ENCODE measurements at regions not wholly inside any gene's neighbourhood (a gene's known extent, or its start where the extent isn't known, plus 50 kb on each side); places are given as distances from the start of the nearest gene placed in this dataset.

DNA sequence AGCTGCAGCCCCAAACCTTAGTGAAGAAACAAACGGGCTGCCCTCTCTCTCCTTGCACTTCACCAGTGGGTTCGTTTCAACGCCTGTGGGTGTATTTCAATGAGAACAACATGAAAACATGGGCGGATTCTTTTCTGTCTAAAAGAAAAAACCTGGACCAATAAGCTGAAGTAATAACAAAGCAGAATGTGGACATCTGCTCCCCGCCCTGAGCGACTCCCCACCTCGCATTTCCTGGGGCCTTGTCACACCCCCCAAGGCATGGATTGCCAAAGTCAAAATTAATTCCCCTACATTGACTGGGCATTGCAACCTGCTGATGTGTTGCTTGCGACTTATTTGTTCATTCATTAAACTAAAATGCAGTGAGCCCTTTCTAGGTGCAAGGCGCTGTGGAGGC, 142.9 kb downstream of the BCOR start:
- H3K9ac ChIP-seq (ENCODE audit: low read length) = no peak overlapping the region
- no peak overlapping the region for H3K4me2 ChIP-seq (ENCODE audit: low read depth, low read length, poor library complexity, severe bottlenecking)
- H3F3A ChIP-seq (ENCODE audit: insufficient read depth) = no peaks in the 10 kb centered on the region
- H3K4me3 ChIP-seq (ENCODE audit: insufficient read depth, low read length, poor library complexity, severe bottlenecking) = no peak overlapping the region
- H3K27me3 ChIP-seq (ENCODE audit: low read length) = no peaks in the 10 kb centered on the region
- H3K9me2 ChIP-seq (replicated peaks; ENCODE audit: insufficient read depth, low read length) = no peaks in the 10 kb centered on the region
- H3K9me3 ChIP-seq (ENCODE audit: insufficient read depth, low read length) = no peaks in the 10 kb centered on the region
- H3K79me2 ChIP-seq (ENCODE audit: insufficient read depth, low read length) = no peaks in the 10 kb centered on the region
- H4K20me1 ChIP-seq (ENCODE audit: low read depth, low read length) = no peaks in the 10 kb centered on the region
- H3K27ac ChIP-seq (ENCODE audit: low read depth, low read length) = no peak overlapping the region
- H2AFZ ChIP-seq (ENCODE audit: low read depth, low read length, severe bottlenecking) = no peak overlapping the region
- H3K36me3 ChIP-seq (ENCODE audit: low read length) = no peaks in the 10 kb centered on the region
- TF ChIP-seq EZH2phosphoT487 (conservative IDR thresholded peaks at IDR 0.05; ENCODE audit: low read length) = no peak
- TF ChIP-seq, protein P1, sequence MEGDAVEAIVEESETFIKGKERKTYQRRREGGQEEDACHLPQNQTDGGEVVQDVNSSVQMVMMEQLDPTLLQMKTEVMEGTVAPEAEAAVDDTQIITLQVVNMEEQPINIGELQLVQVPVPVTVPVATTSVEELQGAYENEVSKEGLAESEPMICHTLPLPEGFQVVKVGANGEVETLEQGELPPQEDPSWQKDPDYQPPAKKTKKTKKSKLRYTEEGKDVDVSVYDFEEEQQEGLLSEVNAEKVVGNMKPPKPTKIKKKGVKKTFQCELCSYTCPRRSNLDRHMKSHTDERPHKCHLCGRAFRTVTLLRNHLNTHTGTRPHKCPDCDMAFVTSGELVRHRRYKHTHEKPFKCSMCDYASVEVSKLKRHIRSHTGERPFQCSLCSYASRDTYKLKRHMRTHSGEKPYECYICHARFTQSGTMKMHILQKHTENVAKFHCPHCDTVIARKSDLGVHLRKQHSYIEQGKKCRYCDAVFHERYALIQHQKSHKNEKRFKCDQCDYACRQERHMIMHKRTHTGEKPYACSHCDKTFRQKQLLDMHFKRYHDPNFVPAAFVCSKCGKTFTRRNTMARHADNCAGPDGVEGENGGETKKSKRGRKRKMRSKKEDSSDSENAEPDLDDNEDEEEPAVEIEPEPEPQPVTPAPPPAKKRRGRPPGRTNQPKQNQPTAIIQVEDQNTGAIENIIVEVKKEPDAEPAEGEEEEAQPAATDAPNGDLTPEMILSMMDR (IDR thresholded peaks at IDR 0.05; ENCODE audit: insufficient read depth, low read length, poor library complexity, severe bottlenecking) = no peak

DNA sequence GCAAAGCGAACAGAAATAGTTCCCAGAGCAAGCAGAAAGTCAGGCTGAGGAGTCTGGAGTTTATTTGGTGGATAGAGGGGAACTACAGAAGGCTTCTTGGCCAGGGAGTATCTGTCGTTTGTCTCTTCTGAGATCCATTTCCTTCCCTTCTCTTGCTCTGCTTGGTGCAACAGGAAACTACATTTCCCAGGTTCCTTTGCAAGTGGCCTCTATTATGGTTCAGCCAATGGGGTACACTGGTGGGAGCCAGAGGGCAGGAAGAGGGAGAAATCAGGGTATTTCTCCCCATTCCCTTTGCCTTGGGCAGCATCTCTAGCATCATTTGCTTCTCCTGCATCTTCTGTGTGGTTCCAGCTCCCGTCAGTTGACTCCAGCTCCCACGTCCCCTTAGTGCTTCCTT, 142.1 kb downstream of the BCOR start:
- H3K4me3 ChIP-seq (ENCODE audit: insufficient read depth, low read length, poor library complexity, severe bottlenecking) = no peak overlapping the region
- H3K4me2 ChIP-seq (ENCODE audit: low read depth, low read length, poor library complexity, severe bottlenecking) = no peak overlapping the region
- no peaks in the 10 kb centered on the region for H3F3A ChIP-seq (ENCODE audit: insufficient read depth)
- no peaks in the 10 kb centered on the region for H4K20me1 ChIP-seq (ENCODE audit: low read depth, low read length)
- H3K79me2 ChIP-seq (ENCODE audit: insufficient read depth, low read length) = no peaks in the 10 kb centered on the region
- H3K9me3 ChIP-seq (ENCODE audit: insufficient read depth, low read length) = no peaks in the 10 kb centered on the region
- no peak overlapping the region for H3K9ac ChIP-seq (ENCODE audit: low read length)
- no peak overlapping the region for H3K27ac ChIP-seq (ENCODE audit: low read depth, low read length)
- TF ChIP-seq EZH2phosphoT487 (conservative IDR thresholded peaks at IDR 0.05; ENCODE audit: low read length) = no peak
- TF ChIP-seq, protein P1 (IDR thresholded peaks at IDR 0.05; ENCODE audit: insufficient read depth, low read length, poor library complexity, severe bottlenecking) = no peak
- H3K36me3 ChIP-seq (ENCODE audit: low read length) = no peaks in the 10 kb centered on the region
- H2AFZ ChIP-seq (ENCODE audit: low read depth, low read length, severe bottlenecking) = no peak overlapping the region
- H3K9me2 ChIP-seq (replicated peaks; ENCODE audit: insufficient read depth, low read length) = no peaks in the 10 kb centered on the region
- no peaks in the 10 kb centered on the region for H3K27me3 ChIP-seq (ENCODE audit: low read length)

DNA sequence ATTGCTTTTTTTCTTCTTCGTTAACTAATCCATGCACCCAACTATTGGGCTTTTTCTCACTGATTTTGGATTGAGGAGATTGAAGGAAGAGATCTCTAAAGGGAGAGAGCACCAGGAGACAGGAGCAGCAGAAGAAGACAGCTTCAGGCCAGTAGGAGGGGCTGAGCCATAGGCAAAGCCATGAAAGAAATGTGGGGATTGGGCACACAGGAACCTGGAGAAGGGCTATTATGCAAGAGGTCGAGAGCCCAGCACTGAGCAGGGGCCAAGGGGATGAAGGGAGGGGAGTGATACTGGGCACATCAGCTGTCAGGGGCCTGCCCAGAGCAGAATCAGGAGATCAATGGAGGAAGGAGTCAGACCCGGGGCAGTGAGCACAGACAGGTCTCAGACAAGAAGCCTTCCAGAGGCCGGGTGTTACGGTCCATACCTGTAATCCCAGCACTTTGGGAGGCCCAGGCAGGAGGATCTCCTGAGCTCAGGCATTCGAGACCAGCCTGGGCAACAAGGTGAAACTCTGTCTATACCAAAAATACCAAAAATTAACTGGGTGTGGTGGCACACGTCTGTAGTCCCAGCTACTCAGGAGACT, 140.9 kb downstream of the BCOR start:
- no peak overlapping the region for H3K9ac ChIP-seq (ENCODE audit: low read length)
- H3K79me2 ChIP-seq (ENCODE audit: insufficient read depth, low read length) = no peaks in the 10 kb centered on the region
- no peak overlapping the region for H3K27ac ChIP-seq (ENCODE audit: low read depth, low read length)
- no peaks in the 10 kb centered on the region for H3K36me3 ChIP-seq (ENCODE audit: low read length)
- no peak overlapping the region for H2AFZ ChIP-seq (ENCODE audit: low read depth, low read length, severe bottlenecking)
- no peak overlapping the region for H3K4me2 ChIP-seq (ENCODE audit: low read depth, low read length, poor library complexity, severe bottlenecking)
- no peaks in the 10 kb centered on the region for H3F3A ChIP-seq (ENCODE audit: insufficient read depth)
- TF ChIP-seq, protein P1 (IDR thresholded peaks at IDR 0.05; ENCODE audit: insufficient read depth, low read length, poor library complexity, severe bottlenecking) = no peak
- TF ChIP-seq EZH2phosphoT487 (conservative IDR thresholded peaks at IDR 0.05; ENCODE audit: low read length) = no peak
- no peaks in the 10 kb centered on the region for H3K27me3 ChIP-seq (ENCODE audit: low read length)
- no peak overlapping the region for H3K4me3 ChIP-seq (ENCODE audit: insufficient read depth, low read length, poor library complexity, severe bottlenecking)
- no peaks in the 10 kb centered on the region for H3K9me3 ChIP-seq (ENCODE audit: insufficient read depth, low read length)
- H4K20me1 ChIP-seq (ENCODE audit: low read depth, low read length) = no peaks in the 10 kb centered on the region
- H3K9me2 ChIP-seq (replicated peaks; ENCODE audit: insufficient read depth, low read length) = no peaks in the 10 kb centered on the region
